ENCODE measurements at regions not wholly inside any gene's neighbourhood (a gene's known extent, or its start where the extent isn't known, plus 50 kb on each side); places are given as distances from the start of the nearest gene placed in this dataset.

GRCh38 chr16:5479926-5480325, 382.3 kb upstream of the EEF2KMT start:
- TF ChIP-seq ELF4 (IDR thresholded peaks at IDR 0.05) (no peak), SUZ12 (IDR thresholded peaks at IDR 0.05) (no peak), FOXK2 (IDR thresholded peaks at IDR 0.05) (no peak), SP1 (IDR thresholded peaks at IDR 0.05) (no peak), ARNT (IDR thresholded peaks at IDR 0.05) (no peak), FOXM1 (IDR thresholded peaks at IDR 0.05; ENCODE audit: borderline replicate concordance) (no peak), FOXA1 (IDR thresholded peaks at IDR 0.05) (no peak), TARDBP (IDR thresholded peaks at IDR 0.05) (no peak)
